ENCODE measurements at regions not wholly inside any gene's neighbourhood (a gene's known extent, or its start where the extent isn't known, plus 50 kb on each side); places are given as distances from the start of the nearest gene placed in this dataset.

GRCh38 chr13:21984156-21984555 lies 313.3 kb downstream of the FGF9 start:
- TF ChIP-seq POLR2A (IDR thresholded peaks at IDR 0.05) = no peak
- no peak for TF ChIP-seq EP300 (IDR thresholded peaks at IDR 0.05)
- TF ChIP-seq, protein P1, sequence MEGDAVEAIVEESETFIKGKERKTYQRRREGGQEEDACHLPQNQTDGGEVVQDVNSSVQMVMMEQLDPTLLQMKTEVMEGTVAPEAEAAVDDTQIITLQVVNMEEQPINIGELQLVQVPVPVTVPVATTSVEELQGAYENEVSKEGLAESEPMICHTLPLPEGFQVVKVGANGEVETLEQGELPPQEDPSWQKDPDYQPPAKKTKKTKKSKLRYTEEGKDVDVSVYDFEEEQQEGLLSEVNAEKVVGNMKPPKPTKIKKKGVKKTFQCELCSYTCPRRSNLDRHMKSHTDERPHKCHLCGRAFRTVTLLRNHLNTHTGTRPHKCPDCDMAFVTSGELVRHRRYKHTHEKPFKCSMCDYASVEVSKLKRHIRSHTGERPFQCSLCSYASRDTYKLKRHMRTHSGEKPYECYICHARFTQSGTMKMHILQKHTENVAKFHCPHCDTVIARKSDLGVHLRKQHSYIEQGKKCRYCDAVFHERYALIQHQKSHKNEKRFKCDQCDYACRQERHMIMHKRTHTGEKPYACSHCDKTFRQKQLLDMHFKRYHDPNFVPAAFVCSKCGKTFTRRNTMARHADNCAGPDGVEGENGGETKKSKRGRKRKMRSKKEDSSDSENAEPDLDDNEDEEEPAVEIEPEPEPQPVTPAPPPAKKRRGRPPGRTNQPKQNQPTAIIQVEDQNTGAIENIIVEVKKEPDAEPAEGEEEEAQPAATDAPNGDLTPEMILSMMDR (IDR thresholded peaks at IDR 0.05) = no peak
- TF ChIP-seq POLR2AphosphoS5 (IDR thresholded peaks at IDR 0.05) = no peak
